ENCODE measurements at regions not wholly inside any gene's neighbourhood (a gene's known extent, or its start where the extent isn't known, plus 50 kb on each side); places are given as distances from the start of the nearest gene placed in this dataset.
"Not testable (repeated sequence)": the region's sequence is repeated elsewhere in the genome, so short reads cannot be mapped to it uniquely, and the experiment has no call there.

- DNase-seq (ENCODE audit: low read depth) = no peak
Measured at GRCh38 chr16:52787709-52788108, 240.8 kb upstream of the TOX3 start.

GRCh38 chr16:52786091-52786490, 239.1 kb upstream of the TOX3 start:
- no peak for DNase-seq (ENCODE audit: low read depth)

GRCh38 chr16:52785653-52786052, 238.7 kb upstream of the TOX3 start:
- no peak for DNase-seq (ENCODE audit: low read depth)

- DNase-seq (ENCODE audit: low read depth) = no peak
Measured at GRCh38 chr16:52783616-52784015, 236.7 kb upstream of the TOX3 start.

- DNase-seq (ENCODE audit: low read depth) = no peak
Measured at GRCh38 chr16:52781005-52781630, 234.2 kb upstream of the TOX3 start.

GRCh38 chr16:52773026-52773425, 226.1 kb upstream of the TOX3 start:
- no peak for DNase-seq (ENCODE audit: low read depth)

- DNase-seq (ENCODE audit: low read depth) = no peak
Measured at GRCh38 chr16:52770828-52771227, 223.9 kb upstream of the TOX3 start.

GRCh38 chr16:52758473-52758855, 211.5 kb upstream of the TOX3 start:
- DNase-seq (ENCODE audit: low read depth) = no peak

GRCh38 chr16:52757746-52758472, 211.0 kb upstream of the TOX3 start:
- DNase-seq (ENCODE audit: low read depth) = no peak

GRCh38 chr16:52756812-52757517, 210.0 kb upstream of the TOX3 start:
- no peak for DNase-seq (ENCODE audit: low read depth)

GRCh38 chr16:52755396-52755795, 208.5 kb upstream of the TOX3 start:
- DNase-seq (ENCODE audit: low read depth) = no peak

GRCh38 chr16:52751035-52751434, 204.1 kb upstream of the TOX3 start:
- no peak for DNase-seq (ENCODE audit: low read depth)

GRCh38 chr16:52748741-52749140, 201.8 kb upstream of the TOX3 start:
- DNase-seq (ENCODE audit: low read depth) = no peak

GRCh38 chr16:52747088-52747595, 200.2 kb upstream of the TOX3 start:
- DNase-seq (ENCODE audit: low read depth) = no peak

- DNase-seq (ENCODE audit: low read depth) = no peak
Measured at GRCh38 chr16:52743707-52744106, 196.8 kb upstream of the TOX3 start.

- DNase-seq (ENCODE audit: low read depth) = no peak
Measured at GRCh38 chr16:52742608-52743170, 195.7 kb upstream of the TOX3 start.

GRCh38 chr16:52742052-52742451, 195.1 kb upstream of the TOX3 start:
- no peak for DNase-seq (ENCODE audit: low read depth)

GRCh38 chr16:52741351-52741750, 194.4 kb upstream of the TOX3 start:
- DNase-seq (ENCODE audit: low read depth) = no peak

- no peak for DNase-seq (ENCODE audit: low read depth)
Measured at GRCh38 chr16:52740766-52741165, 193.8 kb upstream of the TOX3 start.

- no peak for DNase-seq (ENCODE audit: low read depth)
Measured at GRCh38 chr16:52740333-52740732, 193.4 kb upstream of the TOX3 start.

- DNase-seq (ENCODE audit: low read depth) = not testable (repeated sequence)
Measured at GRCh38 chr16:52738992-52739391, 192.0 kb upstream of the TOX3 start.

- DNase-seq (ENCODE audit: low read depth) = no peak
Measured at GRCh38 chr16:52731219-52731875, 184.4 kb upstream of the TOX3 start.

Data from activated T-cell treated with anti-CD3 and anti-CD28 coated beads for 24 hours (primary cell).